Mammary epithelial cell (primary cell): ENCODE measurements at regions not wholly inside any gene's neighbourhood (a gene's known extent, or its start where the extent isn't known, plus 50 kb on each side); places are given as distances from the start of the nearest gene placed in this dataset.
A peak's percentile ranks its signal among the peaks of the same experiment; 100 is the strongest.

ENCODE experiments used
- EZH2 ChIP-seq: IDR thresholded peaks from 2 replicates; pipeline ENCODE4 v1.6.1; 2012; ENCODE audit warnings: low read length, inconsistent platforms, borderline replicate concordance
- TF ChIP-seq, protein P1 (sequence below), 2 donors: IDR thresholded peaks in 1 of 2; conservative IDR thresholded peaks in 1 of 2; 2 replicates each; pipeline ENCODE4 v1.5.1; 2011 to 2012; ENCODE audit warnings: inconsistent platforms in 2 of 2, low read length in 2 of 2, mild to moderate bottlenecking in 2 of 2, control low read depth in 1 of 2, low read depth in 1 of 2; ENCODE audit not compliant: insufficient read depth in 1 of 2; ENCODE audit errors: extremely low read depth in 1 of 2

GRCh38 chr1:106217765-106218164 lies 838.7 kb upstream of the PRMT6 start:
- TF ChIP-seq, protein P1, sequence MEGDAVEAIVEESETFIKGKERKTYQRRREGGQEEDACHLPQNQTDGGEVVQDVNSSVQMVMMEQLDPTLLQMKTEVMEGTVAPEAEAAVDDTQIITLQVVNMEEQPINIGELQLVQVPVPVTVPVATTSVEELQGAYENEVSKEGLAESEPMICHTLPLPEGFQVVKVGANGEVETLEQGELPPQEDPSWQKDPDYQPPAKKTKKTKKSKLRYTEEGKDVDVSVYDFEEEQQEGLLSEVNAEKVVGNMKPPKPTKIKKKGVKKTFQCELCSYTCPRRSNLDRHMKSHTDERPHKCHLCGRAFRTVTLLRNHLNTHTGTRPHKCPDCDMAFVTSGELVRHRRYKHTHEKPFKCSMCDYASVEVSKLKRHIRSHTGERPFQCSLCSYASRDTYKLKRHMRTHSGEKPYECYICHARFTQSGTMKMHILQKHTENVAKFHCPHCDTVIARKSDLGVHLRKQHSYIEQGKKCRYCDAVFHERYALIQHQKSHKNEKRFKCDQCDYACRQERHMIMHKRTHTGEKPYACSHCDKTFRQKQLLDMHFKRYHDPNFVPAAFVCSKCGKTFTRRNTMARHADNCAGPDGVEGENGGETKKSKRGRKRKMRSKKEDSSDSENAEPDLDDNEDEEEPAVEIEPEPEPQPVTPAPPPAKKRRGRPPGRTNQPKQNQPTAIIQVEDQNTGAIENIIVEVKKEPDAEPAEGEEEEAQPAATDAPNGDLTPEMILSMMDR (conservative IDR thresholded peaks at IDR 0.05 in 1 of 2, IDR thresholded peaks at IDR 0.05 in 1 of 2; ENCODE audit: extremely low read depth in 1 of 2, insufficient read depth in 1 of 2, low read depth in 1 of 2, low read length in 2 of 2): peak; percentile 19 to 23
- no peak for TF ChIP-seq EZH2
